NCI-H1417 treated with DMSO at 0.1 percent for 48 hours (cell line): ENCODE measurements at regions not wholly inside any gene's neighbourhood (a gene's known extent, or its start where the extent isn't known, plus 50 kb on each side); places are given as distances from the start of the nearest gene placed in this dataset.
"Not testable (repeated sequence)": the region's sequence is repeated elsewhere in the genome, so short reads cannot be mapped to it uniquely, and the experiment has no call there.

Experiments
- DNase-seq: peaks from one replicate; lab custom pipeline; 2025; lab: John Stamatoyannopoulos, UW

GRCh38 chr1:71345491-71345890, 264.7 kb upstream of the ZRANB2 start:
- DNase-seq, result no peak

- DNase-seq, result no peak
These were observed 263.0 kb upstream of the ZRANB2 start for GRCh38 chr1:71343686-71344416.

- DNase-seq, result no peak
These were observed 258.4 kb upstream of the ZRANB2 start for GRCh38 chr1:71339238-71339637.

GRCh38 chr1:71330991-71331390, 250.2 kb upstream of the ZRANB2 start:
- DNase-seq, result no peak

- DNase-seq, result no peak
These were observed 243.9 kb upstream of the ZRANB2 start for GRCh38 chr1:71324671-71325267.

- DNase-seq, result no peak
These were observed 231.7 kb upstream of the ZRANB2 start for GRCh38 chr1:71312545-71312944.

- no peak for DNase-seq
These were observed 230.5 kb upstream of the ZRANB2 start for GRCh38 chr1:71311376-71311775.

- DNase-seq, result no peak
These were observed 226.6 kb upstream of the ZRANB2 start for GRCh38 chr1:71307451-71307850.

- DNase-seq, result no peak
These were observed 223.3 kb upstream of the ZRANB2 start for GRCh38 chr1:71304125-71304524.

- DNase-seq, result no peak
These were observed 222.8 kb upstream of the ZRANB2 start for GRCh38 chr1:71303617-71304041.

GRCh38 chr1:71298633-71299032, 217.8 kb upstream of the ZRANB2 start:
- DNase-seq, result no peak

- DNase-seq, result no peak
These were observed 215.8 kb upstream of the ZRANB2 start for GRCh38 chr1:71296551-71297134.

- no peak for DNase-seq
These were observed 214.5 kb upstream of the ZRANB2 start for GRCh38 chr1:71295350-71295749.

- DNase-seq, result no peak
These were observed 213.3 kb upstream of the ZRANB2 start for GRCh38 chr1:71294178-71294577.

GRCh38 chr1:71292203-71292602, 211.4 kb upstream of the ZRANB2 start:
- DNase-seq, result no peak

- not testable (repeated sequence) for DNase-seq
These were observed 209.8 kb upstream of the ZRANB2 start for GRCh38 chr1:71290506-71291237.

GRCh38 chr1:71285529-71285928, 204.7 kb upstream of the ZRANB2 start:
- DNase-seq, result no peak

- DNase-seq, result no peak
These were observed 195.6 kb upstream of the ZRANB2 start for GRCh38 chr1:71276466-71276865.

- no peak for DNase-seq
These were observed 192.5 kb upstream of the ZRANB2 start for GRCh38 chr1:71273334-71273733.

- no peak for DNase-seq
These were observed 189.6 kb upstream of the ZRANB2 start for GRCh38 chr1:71270394-71270915.

- no peak for DNase-seq
These were observed 189.0 kb upstream of the ZRANB2 start for GRCh38 chr1:71269818-71270217.

- no peak for DNase-seq
These were observed 188.3 kb upstream of the ZRANB2 start for GRCh38 chr1:71269179-71269578.

GRCh38 chr1:71267220-71267619, 186.4 kb upstream of the ZRANB2 start:
- no peak for DNase-seq
